Right renal cortex interstitium (tissue), 3 donors: ENCODE measurements at regions not wholly inside any gene's neighbourhood (a gene's known extent, or its start where the extent isn't known, plus 50 kb on each side); places are given as distances from the start of the nearest gene placed in this dataset.

Experiments used
- DNase-seq, 3 donors: peaks; one replicate each; pipeline ENCODE4 v3.0.0-alpha.2; 2013; ENCODE audit warnings: low read depth in 3 of 3, low spot score in 2 of 3

GRCh38 chr10:29767968-29768367, 133.2 kb upstream of the SVIL start:
- DNase-seq: no peak

GRCh38 chr10:29766753-29767152, 132.0 kb upstream of the SVIL start:
- DNase-seq: no peak

GRCh38 chr10:29765330-29765729, 130.6 kb upstream of the SVIL start:
- DNase-seq: no peak

GRCh38 chr10:29763396-29763795, 128.6 kb upstream of the SVIL start:
- no peak for DNase-seq

GRCh38 chr10:29761916-29762315, 127.1 kb upstream of the SVIL start:
- DNase-seq: no peak

DNA sequence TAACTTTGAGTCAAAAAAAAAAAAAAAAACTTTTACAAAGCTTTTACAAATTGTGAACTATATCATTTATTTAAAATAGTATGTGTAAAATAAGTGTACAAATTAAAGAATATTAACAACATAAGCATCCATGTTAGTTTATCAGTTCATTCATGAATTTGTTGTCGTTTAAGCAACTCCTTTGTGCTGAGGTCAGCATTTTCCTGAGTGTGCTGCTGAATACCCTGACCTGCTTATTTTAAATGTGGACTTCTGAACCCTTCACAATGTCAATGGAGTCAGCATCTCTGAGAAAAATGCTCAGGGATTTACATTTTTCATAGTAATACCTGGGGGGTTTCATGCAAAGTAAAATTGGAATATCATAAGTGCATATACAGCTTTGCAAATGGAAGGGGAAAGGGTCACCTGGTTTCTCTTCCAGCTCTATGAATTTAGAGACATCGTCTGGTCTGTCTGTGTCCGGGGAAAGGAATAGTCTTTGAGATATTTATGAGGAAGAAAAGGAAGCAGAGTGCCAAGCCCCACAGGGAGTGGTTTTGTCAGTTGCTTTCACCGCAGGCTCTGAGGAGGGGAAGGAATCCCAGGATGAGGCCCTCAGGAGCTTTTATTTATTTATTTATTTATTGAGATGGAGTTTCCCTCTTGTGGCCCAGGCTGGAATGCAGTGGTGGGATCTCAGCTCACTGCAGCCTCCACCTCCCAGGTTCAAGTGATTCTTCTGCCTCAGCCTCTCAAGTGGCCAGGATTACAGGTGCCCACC, 125.5 kb upstream of the SVIL start:
- no peak for DNase-seq

DNA sequence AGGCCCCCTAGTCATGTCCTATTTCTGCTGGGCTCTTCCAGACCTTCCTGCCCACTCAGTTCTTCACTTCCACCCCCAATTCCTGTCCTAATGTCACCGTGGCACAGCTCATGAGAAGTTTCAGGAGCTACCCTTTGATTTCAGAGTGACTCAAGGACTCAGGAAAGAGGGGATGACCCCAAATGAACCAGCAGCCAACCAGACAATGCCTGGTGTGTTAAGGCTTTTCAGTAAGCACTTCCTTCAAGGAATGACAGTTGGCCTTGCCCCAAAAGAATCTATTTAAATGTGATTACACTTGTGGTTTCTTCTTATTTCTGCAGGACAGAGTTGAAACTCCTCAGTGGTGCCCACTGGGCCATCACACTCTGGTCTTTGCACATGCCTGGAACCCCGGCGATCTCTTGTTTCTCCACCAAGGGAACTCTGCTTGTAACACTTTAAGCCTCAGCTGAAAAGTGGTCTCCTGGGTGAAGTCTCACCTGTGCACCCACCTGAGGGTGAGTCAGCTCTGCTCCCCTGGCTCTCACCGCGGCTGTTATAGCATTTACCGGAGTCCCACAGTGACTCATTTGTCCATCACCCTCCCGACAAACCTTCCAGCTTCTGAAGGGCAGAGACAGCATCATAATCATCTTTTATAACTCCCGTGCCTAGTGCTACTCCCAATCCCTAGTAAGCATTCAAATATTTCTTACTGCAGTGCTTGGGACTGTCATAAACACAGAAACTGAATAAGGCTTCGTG, 123.0 kb upstream of the SVIL start:
- DNase-seq: no peak

DNA sequence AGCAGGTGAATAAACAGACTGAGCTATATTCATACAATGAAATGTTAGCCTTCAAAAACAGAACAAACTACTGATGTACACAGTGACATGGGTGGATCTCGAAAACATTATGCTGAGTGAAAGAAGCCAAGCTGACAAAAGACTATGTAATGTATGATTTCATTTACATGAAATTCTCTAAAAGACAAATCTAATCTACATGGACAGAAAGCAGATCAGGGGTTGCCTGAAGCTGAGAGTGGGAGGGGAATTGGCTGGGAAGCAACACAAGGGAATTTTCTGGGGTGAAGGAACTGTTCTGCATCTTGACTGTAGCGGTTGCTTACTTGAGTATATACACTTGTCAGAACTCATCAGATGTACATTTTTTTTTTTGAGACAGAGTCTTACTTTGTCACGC, 121.7 kb upstream of the SVIL start:
- no peak for DNase-seq

DNA sequence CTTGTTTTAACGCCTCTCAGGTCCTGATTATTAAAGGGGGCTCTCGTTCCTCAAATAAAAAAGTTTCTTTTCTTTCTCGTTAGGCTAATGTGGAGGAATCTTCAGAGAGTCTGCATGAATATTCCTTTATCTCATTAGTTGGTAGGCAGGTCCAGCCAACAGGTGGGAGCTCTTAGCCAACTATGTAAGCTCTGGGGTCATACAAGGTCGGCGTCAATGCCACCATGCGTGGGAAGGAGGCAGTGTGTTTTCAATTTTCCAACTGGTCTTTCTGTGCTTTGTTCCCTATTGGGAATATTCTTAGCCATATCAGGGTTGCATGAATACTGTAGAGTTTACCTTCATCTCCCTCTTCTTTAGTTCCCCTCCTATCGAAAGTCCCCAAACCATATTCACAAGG, 118.5 kb upstream of the SVIL start:
- no peak for DNase-seq

DNA sequence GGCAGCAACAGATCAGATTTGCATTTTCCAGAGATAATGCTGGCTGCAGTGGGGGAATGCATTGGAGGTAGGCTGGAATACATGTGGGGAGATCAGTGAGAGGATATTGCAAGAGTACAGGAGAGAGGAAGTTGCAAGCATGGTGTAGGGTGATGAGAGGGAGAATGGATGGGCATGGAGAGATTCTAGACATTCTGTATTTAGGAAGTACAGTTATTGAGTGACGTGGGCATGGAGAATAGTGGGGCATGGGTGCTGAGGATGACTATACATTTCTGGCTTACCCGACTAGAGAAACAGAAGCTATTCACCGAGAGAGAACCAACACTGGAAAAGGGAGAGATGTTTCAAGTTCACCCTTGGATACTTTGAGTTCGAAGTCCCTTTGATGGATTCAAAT, 116.9 kb upstream of the SVIL start:
- no peak for DNase-seq

DNA sequence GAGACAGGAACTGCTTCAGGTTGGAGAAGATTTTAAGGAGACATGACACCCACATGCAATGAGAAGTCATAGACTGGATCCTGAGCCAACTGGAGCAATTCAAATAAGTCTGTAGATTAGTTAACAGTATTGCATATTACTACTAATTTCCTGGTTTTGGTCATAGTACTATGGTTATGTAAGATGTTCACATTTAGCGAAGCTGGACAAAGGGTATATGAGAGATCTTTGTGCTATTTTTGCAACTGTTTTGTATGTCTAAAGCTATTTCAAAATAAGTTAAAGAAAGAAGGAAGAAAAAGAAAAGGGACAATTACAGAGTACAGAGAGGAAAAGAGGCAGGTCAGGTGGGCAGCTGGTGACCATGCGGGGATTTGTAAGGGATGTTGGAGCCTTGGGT, 116.5 kb upstream of the SVIL start:
- no peak for DNase-seq

- DNase-seq: no peak
These were observed 114.4 kb upstream of the SVIL start for GRCh38 chr10:29749150-29749549.

- DNase-seq: no peak
These were observed 113.4 kb upstream of the SVIL start for GRCh38 chr10:29748109-29748650.

DNA sequence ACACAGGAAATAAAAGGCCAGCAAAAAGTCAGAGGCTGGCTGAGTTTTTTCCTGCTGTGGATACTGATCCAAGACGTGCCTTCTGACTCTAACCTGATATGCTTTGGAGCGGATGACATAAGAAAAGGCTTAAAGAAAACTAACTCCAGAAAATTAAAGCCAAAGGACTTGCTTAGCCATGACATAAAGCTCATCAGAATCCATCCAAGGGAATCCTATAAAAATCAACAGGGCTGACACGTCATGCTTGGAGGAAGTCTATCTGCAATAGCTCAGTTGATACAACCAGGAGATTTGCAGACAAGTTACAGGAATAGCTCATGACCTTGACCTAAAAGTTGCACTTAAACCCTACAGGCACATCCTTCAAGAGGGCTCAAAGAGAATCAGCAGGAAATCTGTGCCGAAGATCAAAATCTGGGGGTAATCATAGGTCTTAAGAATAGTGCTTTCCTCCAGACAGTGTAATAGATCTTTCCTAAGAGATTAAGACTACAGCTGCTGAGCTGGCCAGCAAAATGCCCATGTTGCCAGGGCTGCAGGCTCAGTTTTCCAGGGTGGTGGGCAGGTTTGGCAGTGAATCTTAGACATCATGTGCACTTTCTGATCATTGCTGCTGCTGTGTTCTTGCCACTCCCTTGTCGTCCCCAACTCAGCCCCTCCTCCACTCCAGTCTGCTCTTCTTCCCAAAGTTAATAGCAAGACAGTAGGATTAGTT, 111.5 kb upstream of the SVIL start:
- peak in 1 of 3 donors; percentile 29 for DNase-seq

DNA sequence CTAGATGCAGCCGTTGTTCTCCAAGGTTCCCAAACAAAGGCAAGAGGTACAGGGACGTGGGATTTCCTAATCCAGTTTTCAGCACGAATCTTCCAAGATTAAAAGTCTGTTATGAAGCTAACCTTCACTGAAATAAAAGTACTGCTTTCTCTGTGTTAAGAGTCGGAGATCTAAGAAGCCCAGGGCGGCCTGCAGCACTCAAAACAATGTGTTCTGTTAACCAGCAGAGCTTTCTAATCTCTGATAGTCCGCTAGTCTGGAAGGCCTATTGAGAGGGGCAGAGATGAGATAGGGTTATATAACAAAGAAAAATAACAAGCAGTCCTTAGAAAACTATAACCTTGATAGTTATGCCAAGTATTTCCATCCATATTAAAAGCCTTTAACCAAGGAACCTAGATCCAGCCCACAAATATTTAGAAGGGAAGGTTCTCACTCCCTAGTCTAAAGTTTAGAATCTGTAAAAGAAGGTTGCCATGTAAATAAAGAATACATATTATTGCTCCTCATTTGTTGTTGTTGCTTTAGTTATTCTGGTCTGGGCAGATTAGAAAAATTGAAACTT, 106.3 kb upstream of the SVIL start:
- DNase-seq: no peak

- DNase-seq: no peak
These were observed 103.6 kb upstream of the SVIL start for GRCh38 chr10:29738341-29738740.

- no peak for DNase-seq
These were observed 102.4 kb upstream of the SVIL start for GRCh38 chr10:29737074-29737593.

DNA sequence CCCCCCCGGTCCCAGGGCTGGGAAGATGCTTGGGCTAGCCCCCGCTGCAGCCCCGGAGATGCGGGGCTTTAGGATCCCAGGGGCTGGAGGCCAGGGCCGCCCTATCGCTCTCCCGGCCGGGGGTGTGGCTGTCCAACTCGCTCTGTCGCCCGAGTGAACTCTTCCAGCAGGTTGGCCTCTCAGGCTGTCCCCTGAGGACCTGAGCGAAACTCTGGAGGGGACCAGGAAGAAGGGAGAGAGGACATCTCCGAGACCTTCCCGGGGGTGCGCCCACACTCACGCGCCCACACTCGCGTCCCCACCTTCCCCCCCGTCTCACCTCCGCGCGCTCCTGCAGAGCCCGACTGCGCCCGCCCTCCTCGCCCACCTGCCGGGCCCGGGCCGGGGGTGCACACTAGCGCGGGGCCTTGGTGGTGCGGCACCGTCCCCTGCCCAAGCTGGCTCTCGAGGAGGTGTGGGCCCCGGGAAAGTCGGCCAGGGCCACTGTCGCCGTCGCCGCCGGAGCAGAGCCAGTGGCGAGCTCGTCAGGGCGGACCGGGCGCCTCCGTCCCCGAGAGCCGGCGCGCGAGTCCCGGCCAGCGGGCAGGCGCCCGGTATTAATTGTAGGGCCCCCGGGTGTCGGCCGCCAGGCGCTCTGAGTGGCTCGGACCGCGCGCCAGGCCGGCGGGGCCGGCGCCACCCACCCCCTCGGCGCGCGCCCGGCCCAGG, 101.7 kb upstream of the SVIL start:
- peak in 1 of 3 donors; percentile 33 for DNase-seq

DNA sequence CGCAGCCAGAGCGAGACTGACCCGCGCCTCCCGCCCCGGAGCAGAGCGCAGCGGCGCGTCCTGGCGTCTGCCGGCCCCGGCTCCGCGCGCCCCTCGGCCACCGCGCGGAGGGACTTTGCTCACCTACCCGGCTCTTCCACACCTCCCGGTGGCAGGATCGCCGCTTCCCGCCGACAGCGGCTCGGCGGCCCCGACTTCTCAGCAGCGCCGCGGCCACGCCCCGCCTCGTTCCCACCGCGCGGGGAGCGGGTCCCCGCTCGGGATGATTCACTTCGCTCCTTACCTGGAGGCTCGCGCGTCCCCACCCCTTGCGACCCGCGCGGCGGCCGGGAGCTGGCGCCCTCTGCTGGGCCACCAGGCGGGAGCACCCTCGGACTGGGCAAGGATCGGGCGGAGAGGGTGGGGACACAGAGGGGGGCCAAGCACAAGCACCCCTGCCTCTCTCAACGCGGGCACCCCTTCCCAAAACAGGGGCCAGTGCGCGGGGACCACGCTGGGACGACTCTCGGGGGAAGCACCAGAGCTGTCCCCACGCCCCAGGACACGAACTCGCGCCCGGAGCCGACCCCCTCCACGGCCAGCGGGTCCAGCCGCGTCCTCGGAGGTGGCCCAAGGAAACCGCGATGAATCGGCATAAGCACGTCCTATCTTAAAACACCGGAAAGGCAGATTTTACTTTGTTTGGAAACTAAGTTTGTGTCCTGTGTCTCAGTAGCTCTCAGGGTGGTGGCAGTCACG, 101.0 kb upstream of the SVIL start:
- DNase-seq: peak in 1 of 3 donors; percentile 77
